ENCODE measurements at regions not wholly inside any gene's neighbourhood (a gene's known extent, or its start where the extent isn't known, plus 50 kb on each side); places are given as distances from the start of the nearest gene placed in this dataset.

DNA sequence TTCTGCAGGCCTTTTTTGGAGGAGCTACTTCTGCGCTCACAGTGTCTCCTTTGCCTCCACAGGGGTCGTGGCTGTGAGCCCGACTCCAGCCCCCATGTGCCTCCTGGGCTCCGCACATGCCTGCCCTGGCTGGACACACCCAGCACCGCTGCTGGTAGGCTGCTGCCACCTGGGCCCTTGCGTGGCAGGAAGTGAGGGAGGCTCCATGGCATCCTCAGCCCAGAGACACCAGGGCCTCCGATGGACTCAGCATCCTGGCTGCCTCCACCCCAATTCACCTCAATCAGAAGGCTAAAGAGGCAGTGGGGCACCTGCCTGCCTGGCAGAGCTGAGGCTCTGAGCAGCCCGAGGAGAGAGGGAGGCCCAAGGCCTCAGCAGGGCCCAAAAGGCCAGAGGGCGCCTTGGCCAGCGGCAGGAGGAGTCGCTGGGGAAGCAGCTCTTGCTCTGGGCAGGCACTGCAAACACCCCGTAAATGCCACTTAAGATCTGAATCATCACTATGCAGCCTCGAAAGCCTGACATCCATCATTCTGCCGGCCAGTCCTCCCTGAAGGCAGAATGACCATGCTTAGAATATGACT, 68.3 kb upstream of the OTOS start:
- DNase-seq (ENCODE audit: low read depth in 2 of 2), result no peak

DNA sequence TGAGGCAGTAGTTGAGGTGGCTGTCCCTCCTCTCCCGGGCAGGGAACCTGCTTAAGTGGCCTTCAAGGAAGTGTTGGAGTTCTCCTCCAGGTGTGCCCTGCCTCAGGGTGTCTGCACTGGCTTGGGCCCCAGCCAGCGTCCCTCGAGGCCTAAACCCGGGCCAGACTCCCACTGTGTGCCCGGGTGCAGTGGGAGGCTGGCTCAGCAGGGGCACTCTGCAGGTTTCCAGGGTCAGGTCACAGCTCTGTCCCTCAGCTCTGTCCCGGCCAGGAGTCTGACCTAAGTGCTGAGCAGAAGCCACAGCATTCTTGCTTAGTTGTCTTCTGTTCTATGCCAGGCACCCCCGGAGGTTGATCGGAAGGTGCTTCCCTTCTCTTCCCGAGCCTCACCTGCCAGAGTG, 69.0 kb upstream of the OTOS start:
- DNase-seq (ENCODE audit: low read depth in 2 of 2), result no peak

DNA sequence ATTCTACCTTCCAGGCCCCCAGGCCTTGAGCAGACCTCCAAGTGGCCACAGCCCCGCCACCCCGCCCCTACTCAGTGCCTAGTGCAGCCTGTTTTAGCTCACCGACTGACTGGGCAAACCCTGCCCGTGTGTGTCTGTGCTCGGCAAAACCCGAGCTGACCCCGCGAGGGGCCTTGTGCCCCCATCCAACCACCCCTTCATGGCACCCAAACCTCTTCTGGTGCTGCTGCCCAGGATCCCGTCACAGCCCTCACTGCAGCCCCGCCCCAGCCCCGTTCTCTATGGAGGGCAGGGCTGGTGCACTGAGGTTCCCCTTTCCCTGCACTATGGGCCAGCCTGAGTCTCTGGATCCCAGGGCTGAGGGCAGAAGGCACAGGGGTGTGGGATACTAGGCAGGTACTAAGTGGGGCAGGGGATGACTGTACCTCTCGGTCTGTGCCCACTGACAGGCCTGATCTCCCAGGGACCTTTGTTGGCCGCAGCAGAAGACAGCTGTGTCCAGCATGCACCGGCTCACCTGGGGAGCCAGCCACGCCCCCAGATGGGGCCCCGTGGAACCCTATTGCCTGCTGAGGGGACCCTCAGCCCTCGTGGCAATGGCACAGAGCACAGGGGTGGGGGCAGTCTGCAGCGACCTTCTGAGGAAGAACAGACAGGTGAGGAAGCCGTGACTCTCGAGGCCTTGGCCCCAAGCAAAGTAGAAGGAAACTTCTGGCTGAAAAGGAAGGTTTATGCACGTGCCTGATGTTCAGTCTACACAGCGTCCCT, 69.9 kb upstream of the OTOS start:
- DNase-seq (ENCODE audit: low read depth in 2 of 2), result no peak

DNA sequence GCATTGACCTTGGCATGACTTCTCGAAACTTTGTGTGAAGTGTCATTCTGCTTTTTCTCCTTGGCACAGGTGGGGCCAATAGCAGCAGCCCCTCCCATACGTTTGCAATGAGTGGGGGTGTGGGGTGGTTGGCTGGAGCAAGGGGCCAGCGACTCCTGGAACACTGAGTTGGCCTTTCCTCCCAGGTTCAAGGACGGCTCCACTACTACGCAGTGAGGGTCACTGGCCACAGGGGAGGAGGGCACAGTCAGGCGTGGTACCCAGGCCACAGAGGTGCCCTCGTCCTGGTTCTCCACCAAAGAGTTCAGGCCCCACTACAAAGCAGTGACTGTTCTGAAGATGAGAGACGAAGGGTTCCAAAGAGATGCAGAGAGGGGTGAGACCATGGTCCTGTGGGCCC, 70.6 kb upstream of the OTOS start:
- no peak for DNase-seq (ENCODE audit: low read depth in 2 of 2)

DNA sequence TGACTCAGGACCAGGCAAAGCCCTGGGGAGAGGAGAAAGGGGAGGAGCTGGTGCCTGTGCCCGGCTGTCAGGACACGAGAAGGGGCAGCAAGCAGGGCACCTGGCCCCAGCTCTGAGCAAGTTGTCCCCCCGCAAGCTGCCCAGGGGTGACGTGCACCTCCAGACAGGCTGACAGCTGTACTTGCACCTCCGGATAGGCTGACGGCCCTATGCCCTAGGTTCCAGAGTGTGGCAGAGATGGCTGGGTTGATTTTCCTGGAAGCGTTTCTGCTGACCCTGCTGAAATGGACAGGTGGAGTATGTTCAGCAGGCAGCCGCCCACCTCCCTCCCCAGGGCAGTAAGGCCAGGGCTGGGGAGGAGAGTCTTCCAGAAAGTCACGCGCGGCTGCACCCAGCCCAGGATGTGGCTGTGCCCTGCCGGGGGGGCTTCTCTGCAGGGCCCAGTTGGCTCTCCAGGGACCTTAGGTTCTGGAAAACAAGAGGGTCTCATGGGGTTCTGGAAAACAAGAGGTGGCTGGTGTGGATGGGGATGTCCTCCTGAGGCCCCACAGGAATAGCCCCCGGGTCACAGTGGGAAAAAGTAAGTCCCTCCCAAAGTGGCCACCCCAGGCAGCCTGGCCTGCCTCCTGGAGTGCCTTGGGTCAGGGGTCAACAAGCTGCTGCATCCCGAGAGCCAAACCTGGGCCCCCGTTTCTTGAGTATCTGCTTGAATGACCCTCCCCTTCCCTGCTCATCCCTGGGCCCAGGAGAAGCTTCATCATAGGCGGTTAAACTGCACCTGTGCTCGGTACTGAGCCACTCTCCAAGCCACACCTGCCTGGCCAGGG, 71.4 kb upstream of the OTOS start:
- DNase-seq (ENCODE audit: low read depth in 2 of 2), result no peak

DNA sequence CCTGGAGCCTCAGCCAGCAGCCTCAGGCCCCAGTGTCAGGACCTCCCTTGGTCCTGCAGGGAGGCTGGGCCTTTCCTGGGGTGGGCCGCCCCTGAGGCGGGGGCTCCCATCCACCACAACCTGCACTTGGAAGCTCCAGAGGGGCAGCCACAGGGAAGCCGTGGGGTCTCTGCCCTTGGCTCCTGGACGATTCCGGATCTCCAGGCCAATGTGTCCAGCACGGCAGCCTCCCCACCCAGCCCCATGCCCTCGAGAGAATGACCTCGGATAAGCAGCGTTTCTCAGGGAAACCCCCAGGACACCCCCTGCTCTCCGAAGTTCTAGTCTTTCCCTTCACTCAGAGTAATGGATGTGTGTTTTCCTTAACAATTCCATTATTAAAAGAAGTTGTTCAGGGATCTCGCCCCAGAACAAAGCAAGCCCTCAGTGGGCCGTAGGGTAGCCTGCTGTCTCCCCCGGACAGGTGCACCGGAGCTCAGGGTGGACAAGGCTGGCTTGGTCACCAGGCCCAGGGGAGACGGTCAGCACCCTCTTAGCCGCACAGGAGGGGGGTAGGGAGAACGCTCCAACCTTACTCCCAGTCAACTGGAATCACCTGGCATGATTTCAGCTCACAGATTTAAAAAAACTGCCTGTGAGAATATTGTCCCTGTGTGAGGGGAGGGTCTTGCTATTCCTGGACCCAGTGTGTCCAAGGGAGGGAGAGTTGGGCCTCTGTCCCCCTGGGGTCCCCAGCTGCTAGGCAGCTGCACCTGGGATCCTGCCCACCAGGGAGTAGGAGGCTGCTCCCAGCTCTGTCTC, 72.2 kb upstream of the OTOS start:
- no peak for DNase-seq (ENCODE audit: low read depth in 2 of 2)

DNA sequence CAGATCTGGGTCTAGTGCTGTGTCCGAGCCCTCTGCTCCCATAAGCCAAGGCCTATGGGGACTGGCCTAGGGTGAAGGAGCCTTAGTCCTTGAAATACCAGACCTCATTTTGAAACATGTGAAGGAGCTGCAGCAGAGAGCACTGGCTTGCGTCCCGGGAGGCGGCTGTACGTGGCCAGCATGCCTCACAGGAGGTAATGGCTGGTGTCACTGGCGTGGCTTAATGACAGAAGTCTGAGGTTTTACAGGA, 72.7 kb upstream of the OTOS start:
- no peak for DNase-seq (ENCODE audit: low read depth in 2 of 2)

DNA sequence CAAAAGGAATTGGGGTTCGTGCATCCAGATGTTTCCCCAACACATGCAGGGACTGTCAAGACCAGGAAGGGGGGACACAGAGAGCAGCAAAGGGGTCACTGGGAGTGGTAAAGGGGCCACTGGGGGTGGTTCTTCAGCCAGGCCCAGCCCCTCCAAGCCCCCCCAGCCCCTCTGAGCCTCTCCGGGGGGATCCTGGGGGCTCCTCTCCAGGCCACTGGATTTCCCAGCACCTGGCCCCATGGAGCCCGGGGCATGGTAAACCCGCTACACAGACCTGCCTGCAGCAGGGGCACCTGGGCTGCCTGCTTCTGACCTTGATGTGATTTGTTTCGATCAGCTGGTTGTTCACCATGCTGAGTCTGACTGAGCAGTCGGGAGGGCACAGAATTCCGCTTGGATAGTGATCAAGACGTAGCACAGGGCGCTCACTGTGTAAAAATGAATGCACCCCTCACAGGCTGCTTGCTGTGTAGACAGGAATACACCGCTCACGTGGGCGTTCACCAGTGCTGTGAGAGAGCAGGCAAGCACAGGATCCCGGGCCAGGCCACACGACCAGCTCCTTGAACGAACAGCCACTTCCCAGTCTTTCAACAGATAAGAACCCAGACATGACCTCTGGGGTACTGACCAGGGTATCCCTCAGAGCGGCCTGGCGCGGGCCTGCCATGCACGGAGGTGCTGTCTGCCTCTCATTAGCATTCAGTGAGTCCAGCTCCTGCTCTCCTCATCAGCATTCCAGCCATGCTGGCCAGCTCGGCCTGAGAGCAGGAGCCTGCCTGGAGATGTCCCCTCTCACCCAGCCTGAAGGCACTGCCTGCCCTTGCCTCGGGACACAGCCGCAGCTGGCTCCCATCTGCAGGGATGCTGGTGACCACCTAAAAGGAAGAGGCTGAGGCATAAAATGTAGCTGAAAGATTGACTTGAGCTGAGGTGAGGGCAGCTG, 73.3 kb upstream of the OTOS start:
- no peak for DNase-seq (ENCODE audit: low read depth in 2 of 2)

DNA sequence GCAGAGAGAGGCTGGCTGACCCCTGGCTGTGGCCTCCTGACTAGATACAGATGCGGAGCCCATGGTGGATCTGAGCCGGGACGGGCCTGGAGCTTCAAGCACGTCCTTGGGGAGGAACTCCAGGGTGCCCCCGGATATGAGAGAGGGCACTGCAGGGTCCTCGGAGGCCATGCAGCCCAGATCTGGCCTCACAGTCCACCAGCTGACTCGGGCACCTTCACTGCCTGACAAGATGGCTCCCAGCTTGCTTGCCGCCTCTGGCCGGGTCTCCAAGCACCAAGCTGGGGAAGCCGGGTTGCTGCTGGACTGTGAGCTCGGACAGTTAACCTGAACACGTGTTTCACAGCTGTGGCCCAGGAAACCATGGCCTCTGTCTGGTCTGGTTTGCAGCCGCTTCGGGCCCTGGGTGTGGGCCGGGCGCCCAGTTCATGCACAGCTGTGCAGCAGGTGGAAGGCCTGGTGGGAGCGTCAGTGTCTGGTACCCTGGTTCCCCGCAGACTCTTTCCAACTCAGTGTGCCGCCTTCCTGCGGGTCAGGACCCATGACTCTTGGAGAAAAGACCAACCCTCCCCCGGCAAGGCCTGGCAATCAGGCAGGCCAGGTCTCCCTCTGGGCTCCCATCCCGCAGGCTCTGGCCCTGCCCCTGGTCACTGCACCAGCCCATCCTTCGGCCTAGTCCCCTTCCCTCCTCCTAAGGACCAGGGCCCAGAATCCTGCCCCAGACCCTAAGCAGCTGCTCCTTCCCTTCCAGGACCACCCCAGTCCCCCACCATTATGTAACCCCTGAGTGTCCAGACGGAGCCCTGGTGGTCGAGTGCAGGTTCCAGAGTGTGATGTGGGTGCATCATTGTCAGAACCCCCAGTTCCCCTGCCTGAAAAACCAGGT, 74.6 kb upstream of the OTOS start:
- DNase-seq (ENCODE audit: low read depth in 2 of 2), result no peak

DNA sequence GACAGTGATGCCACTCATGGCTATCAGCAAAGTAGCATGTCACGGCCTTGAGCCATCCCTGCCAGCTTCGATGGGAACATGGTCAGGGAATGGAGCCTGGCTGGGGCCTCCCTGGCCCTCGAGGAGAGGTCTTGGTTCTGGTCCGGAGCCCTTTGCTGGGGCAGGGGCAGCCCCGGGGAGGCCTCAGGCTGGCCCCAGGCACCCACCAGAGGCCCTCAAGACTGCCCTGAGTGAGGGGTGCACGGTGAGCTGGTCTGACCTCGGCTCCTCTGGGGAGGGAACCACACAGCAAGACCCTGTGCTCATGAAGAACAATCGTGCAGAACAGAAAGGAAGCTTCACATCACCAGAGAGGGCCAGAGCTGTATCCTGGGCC, 75.2 kb upstream of the OTOS start:
- no peak for DNase-seq (ENCODE audit: low read depth in 2 of 2)

DNA sequence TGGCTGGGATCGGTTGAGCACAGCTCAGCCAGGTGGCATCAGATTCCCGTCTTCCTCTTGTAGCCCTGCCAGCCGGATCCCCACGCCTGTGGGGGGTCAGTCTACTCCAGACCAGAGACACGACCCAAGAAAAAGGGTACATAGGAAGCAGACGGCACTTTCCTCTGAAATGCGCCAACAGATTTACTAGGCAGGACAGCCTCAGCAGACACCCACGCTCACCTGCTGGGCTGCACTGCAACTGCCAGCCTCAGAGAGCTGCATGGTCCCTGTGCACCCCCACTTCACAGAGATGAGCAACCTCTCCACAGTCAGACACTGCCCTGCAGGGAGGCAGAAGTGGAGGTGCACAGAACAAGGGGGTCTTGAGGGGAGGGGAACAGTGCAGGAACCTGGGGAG, 75.7 kb upstream of the OTOS start:
- no peak for DNase-seq (ENCODE audit: low read depth in 2 of 2)

DNA sequence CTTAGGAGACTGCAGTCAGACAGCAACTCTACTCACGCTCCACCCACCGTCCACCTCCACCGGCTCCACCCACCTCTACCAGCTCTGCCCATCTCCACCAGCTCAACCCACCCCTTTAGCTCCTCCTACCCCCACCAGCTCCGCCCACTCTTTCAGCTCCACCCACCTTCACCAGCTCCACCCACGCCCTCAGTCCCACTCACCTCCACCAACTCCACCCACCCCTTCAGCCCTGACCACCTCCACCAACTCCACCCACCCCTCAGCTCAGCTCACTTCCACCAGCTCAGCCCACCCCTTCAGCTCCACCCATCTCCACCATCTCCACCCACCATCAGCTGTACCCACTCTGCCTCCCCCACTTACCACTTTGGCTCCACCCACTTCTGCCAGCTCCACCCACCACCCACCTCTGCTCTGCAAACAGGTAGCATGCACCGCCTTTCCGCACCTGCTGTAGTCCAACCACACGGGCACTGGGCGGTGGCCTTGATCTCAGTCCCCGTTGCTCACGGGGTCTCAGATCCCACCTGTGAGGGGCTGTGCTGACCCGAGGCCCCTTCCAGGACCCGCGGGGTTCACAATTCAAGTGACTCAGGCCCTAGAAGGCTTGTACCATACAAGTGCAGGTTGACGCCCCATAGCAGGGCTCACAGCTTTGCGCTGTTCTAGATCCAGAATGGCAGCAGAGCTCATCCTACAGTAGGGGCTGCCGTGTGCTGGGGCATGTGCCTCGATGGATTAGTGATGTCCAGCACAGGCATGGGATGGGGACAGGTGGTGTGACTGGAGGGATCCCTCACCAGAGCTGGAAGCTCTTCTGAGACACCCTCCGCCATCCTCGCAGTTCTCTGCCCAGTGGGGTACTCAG, 77.2 kb upstream of the OTOS start:
- no peak for DNase-seq (ENCODE audit: low read depth in 2 of 2)

DNA sequence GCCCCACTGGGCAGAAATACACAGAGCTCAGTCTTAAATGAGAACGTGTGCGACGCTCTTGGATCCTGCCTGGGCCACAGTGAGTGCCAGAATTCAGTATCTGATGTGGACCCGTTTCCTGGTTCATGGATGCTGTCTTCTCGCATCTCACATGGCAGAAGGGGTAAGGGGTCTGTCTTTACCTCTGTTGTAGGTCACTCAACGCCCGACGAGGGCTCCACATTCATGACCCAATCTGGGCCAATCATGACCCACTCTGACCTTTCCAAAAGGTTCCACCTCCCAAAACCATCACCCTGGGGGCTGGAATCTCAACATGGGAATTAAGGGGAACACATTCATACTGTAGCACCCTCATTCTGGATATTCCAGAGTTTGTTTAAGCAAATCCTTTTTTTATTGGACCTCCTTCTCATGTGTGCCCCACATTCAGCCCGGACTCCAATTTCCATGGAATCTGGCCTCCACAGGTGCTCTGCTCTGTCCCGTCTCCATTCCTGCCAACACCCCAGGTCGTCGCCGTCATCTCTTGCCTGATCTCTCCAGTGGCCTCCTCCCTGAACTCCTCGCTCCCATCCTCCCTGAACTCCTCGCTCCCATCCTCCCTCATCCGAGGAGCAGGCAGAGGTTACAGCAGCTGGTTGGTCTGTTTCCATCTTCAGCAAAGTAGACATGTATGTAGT, 78.9 kb upstream of the OTOS start:
- DNase-seq (ENCODE audit: low read depth in 2 of 2), result no peak

DNA sequence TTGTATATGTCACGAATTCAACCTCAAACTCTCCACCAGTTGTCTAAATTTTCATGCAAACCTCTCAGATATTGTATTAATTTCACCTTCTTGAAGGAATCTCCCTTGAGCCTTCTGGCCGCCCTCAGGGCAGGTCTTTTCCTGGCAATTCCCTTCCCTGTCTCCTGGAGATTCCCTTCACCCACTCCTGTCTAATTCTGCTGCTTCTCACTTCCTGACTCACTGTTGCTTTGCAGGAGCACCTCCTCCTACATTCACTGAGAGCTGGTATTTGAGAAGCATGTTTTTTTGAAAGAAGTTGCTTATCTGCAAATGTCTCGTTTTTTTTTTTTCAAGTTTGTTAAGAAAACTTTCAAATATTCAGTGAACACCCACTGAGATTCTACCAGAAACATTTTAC, 79.9 kb upstream of the OTOS start:
- no peak for DNase-seq (ENCODE audit: low read depth in 2 of 2)

DNA sequence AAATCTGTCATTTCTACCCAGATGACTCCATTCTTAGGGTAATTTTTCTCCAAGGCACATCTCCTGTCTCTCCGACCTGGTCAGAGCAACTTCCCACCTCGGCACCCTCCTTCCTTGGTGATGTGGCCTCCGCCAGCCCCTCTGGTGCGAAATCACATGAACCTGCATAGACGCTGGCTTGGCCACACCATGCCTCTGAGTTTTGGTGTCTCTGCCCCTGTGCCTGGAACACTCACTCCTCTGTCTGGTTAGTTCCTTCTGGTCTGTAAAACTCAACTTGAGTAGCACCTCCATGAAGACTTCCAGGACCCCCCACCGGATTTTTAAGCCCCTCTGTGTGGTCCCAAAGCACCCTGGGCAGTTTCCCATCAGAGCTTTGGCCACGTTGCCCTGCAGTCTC, 83.2 kb upstream of the OTOS start:
- DNase-seq (ENCODE audit: low read depth in 2 of 2), result no peak

DNA sequence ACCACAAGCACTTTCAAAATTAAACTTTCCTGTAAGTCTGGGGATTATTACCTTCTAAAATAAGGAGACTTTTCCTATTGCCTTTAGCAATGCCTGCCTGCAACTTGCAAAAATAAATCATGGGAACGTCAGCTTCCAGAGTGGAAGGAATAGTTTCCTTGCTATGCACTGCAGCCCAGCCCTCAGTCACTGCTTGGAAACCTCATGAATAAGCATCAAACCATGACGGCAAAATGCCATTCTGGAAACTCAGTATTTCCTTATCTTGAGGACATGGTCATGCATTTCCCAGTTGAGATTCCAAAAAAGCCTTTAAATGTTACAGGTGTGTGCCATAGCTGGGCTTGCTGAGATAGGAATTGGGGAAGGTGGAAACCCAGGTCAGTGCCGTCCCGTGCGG, 84.2 kb upstream of the OTOS start:
- DNase-seq (ENCODE audit: low read depth in 2 of 2), result no peak

DNA sequence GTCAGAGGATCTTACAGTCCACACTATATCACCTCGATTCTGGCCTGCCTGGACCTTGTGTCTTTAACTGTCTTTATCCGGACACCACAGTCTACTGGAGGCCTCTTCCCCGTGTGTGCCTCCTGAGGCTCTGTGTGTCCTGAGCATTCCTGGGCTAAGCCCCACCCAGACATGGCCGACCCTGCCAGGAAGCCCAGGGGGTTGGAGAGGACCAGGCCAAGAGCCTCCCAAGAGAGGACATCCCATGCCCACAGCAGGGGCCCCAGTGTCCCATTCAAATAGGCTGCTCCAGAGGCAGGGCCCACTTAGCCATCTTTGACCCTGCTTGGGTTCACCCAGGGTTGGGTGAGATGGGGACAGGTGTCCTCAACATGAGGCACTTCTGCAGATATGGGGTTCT, 84.7 kb upstream of the OTOS start:
- no peak for DNase-seq (ENCODE audit: low read depth in 2 of 2)

DNA sequence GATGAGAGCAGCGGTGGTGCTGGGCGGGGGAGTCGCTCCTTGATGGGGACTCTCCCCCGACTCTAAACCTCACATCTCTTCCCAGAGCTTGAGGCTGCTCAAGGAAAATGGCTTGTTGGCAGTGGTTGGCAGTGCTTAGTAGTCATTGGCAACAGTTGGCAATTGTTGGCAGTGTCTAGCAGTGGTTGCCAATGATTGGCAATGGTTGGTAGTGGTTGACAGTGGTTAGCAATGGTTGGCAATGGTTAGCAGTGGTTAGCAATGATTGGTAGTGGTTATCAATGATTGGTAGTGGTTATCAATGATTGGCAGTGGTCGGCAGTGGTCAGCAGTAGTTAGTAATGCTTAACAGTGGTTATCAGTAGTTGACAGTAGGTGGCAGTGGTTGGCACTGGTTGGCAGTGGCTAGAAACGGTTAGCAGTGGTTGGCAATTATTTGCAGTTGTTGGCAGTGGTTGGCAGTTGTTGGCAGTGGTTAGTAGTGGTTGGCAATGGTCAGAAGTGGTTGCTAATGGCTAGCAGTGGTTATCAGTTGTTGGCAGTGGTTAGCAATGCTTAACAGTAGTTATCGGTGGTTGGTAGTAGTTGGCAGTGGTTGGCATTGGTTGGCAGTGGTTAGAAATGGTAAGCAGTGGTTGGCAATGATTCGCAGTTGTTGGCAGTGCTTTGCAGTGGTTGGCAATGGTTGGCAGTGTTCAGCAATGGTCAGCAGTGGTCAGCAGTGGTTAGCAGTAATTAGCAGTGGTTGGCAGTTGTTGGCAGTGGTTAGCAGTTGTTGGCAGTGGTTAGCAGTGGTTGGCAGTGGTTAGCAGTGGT, 85.4 kb upstream of the OTOS start:
- no peak for DNase-seq (ENCODE audit: low read depth in 2 of 2)
